Trophoblast cell (in vitro differentiated cells and primary cell): ENCODE measurements at regions not wholly inside any gene's neighbourhood (a gene's known extent, or its start where the extent isn't known, plus 50 kb on each side); places are given as distances from the start of the nearest gene placed in this dataset.

ENCODE experiments used
- DNase-seq, 2 donors: peaks; one replicate each; pipeline ENCODE4 v3.0.0-alpha.2; 2016
- H2AFZ ChIP-seq: 2 replicates; pipeline ENCODE4 v1.6.1; 2013; ENCODE audit warnings: low read length, moderate library complexity, mild to moderate bottlenecking; ENCODE audit not compliant: insufficient read depth, poor library complexity
- H2AK5ac ChIP-seq: 2 replicates; pipeline ENCODE4 v1.6.1; 2013; ENCODE audit warnings: mild to moderate bottlenecking, low read length
- H2BK120ac ChIP-seq: 2 replicates; pipeline ENCODE4 v1.6.1; 2013; ENCODE audit warnings: low read length, mild to moderate bottlenecking, moderate library complexity; ENCODE audit not compliant: insufficient read depth, poor library complexity
- H2BK12ac ChIP-seq: 2 replicates; pipeline ENCODE4 v1.6.1; 2013; ENCODE audit warnings: mild to moderate bottlenecking, low read length, moderate library complexity
- H2BK5ac ChIP-seq: 2 replicates; pipeline ENCODE4 v1.6.1; 2013; ENCODE audit warnings: low read length, low read depth, moderate library complexity, mild to moderate bottlenecking; ENCODE audit not compliant: poor library complexity
- H3K14ac ChIP-seq: 2 replicates; pipeline ENCODE4 v1.6.1; 2013; ENCODE audit warnings: mild to moderate bottlenecking, low read length
- H3K18ac ChIP-seq: 2 replicates; pipeline ENCODE4 v1.6.1; 2013; ENCODE audit warnings: mild to moderate bottlenecking, low read length
- H3K23ac ChIP-seq: 2 replicates; pipeline ENCODE4 v1.6.1; 2013; ENCODE audit warnings: low read length
- H3K27ac ChIP-seq: 2 replicates; pipeline ENCODE4 v1.5.1; 2013; ENCODE audit warnings: low read depth, mild to moderate bottlenecking, inconsistent platforms, low read length, moderate library complexity
- H3K27me3 ChIP-seq: 2 replicates; pipeline ENCODE4 v1.6.1; 2013; ENCODE audit warnings: inconsistent platforms, mild to moderate bottlenecking, low read length, moderate library complexity; ENCODE audit not compliant: insufficient read depth
- H3K36me3 ChIP-seq, 2 experiments: 1 replicate in 1 of 2; 2 replicates in 1 of 2; pipeline ENCODE4 v1.6.1; 2013; ENCODE audit warnings: low read length in 2 of 2, mild to moderate bottlenecking in 2 of 2, moderate library complexity in 1 of 2; ENCODE audit not compliant: insufficient read depth in 2 of 2, control insufficient read depth in 1 of 2
- H3K4ac ChIP-seq: 2 replicates; pipeline ENCODE4 v1.6.1; 2013; ENCODE audit warnings: low read depth, mild to moderate bottlenecking, low read length, moderate library complexity
- H3K4me1 ChIP-seq, 2 experiments: 1 replicate in 1 of 2; 2 replicates in 1 of 2; pipeline ENCODE4 v1.6.1; 2013; ENCODE audit warnings: low read length in 2 of 2, mild to moderate bottlenecking in 2 of 2, moderate library complexity in 1 of 2; ENCODE audit not compliant: insufficient read depth in 2 of 2, control insufficient read depth in 1 of 2
- H3K4me2 ChIP-seq: 2 replicates; pipeline ENCODE4 v1.6.1; 2013; ENCODE audit warnings: inconsistent platforms, mild to moderate bottlenecking, low read length, moderate library complexity
- H3K4me3 ChIP-seq: 2 replicates; pipeline ENCODE4 v1.5.1; 2013; ENCODE audit warnings: mild to moderate bottlenecking, low read depth, low read length, inconsistent platforms
- H3K79me1 ChIP-seq: one replicate; pipeline ENCODE4 v1.6.1; 2013; ENCODE audit warnings: low read length
- H3K79me2 ChIP-seq: 2 replicates; pipeline ENCODE4 v1.6.1; 2013; ENCODE audit warnings: low read length, mild to moderate bottlenecking; ENCODE audit not compliant: control insufficient read depth, insufficient read depth, poor library complexity
- H3K9ac ChIP-seq: 2 replicates; pipeline ENCODE4 v1.6.1; 2013; ENCODE audit warnings: mild to moderate bottlenecking, low read length
- H3K9me3 ChIP-seq: 2 replicates; pipeline ENCODE4 v1.6.1; 2013; ENCODE audit warnings: low read depth, mild to moderate bottlenecking, control low read depth, inconsistent platforms, low read length; ENCODE audit not compliant: insufficient read depth
- H4K12ac ChIP-seq: 2 replicates; pipeline ENCODE4 v1.6.1; 2013; ENCODE audit warnings: low read depth, mild to moderate bottlenecking, low read length, moderate library complexity
- H4K8ac ChIP-seq: 2 replicates; pipeline ENCODE4 v1.6.1; 2013; ENCODE audit warnings: low read depth, mild to moderate bottlenecking, low read length, moderate library complexity
- H4K91ac ChIP-seq: one replicate; pipeline ENCODE4 v1.6.1; 2013; ENCODE audit warnings: low read depth, mild to moderate bottlenecking, low read length, moderate library complexity
- WGBS: extraction: QIAGEN DNeasy Blood & Tissue Kit; methylation state at CpG from one replicate; pipeline ENCODE4 v1.1.7; 2013; ENCODE audit warnings: missing lambda C conversion rate; ENCODE audit not compliant: insufficient read length, insufficient coverage; ENCODE audit errors: extremely low coverage; 5-methylcytosine and 5-hydroxymethylcytosine counted together

DNA sequence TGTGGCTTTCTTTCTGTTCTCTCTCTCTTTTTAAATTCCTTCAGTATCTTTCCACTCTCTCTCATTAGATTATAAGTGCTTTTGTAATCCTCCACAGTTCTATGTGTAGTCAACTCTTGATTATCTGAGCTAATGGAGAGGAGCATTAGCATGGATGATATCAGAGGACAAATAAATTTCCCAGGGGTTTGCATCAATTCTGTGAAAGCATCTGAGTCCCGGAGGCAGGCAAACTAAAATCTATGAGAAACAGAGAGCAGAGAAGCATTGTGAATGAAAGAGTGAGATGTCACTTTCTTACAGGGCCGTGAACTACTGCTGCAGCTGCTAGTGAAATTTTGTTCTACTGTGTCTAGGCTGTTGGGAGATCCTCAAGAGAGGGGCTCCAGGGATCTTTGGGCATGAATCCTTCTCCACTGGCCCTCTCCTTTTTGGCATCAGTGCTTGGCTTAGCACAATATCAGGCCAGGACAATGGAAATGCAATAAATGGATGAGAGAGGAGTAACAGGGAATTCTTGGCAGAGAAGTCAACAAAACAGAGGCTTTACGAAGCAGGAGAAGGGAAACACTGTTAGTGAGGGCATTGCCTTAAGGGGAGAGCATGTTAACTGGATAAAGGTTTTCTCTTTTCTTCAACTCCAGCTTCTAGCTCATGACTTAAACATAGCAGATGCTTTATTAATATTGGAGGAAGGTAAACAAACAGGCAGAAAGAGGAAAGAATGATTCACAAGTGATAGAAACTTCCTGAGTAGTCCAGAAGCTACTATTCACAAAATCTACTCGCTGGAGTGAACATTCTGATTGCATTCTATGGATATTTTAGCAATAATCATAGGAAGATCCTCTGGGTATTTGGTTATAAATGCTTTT lies 847.0 kb upstream of the MAP3K7 start:
- no peak overlapping the region for H3K9ac ChIP-seq
- no peak overlapping the region for H3K23ac ChIP-seq
- H3K18ac ChIP-seq: no peak overlapping the region
- no peaks in the 10 kb centered on the region for H3K36me3 ChIP-seq
- H2AK5ac ChIP-seq: no peak overlapping the region
- H3K4me1 ChIP-seq: no peaks in the 10 kb centered on the region
- H3K14ac ChIP-seq: no peak overlapping the region
- H2BK5ac ChIP-seq: no peak overlapping the region
- no peak overlapping the region for H2BK12ac ChIP-seq
- WGBS: no CpG with 5 or more reads among the region's 4 CpGs
- no peaks in the 10 kb centered on the region for H3K9me3 ChIP-seq
- no peak overlapping the region for H3K4me2 ChIP-seq
- H4K91ac ChIP-seq: no peak overlapping the region
- H3K79me2 ChIP-seq: no peaks in the 10 kb centered on the region
- no peak overlapping the region for H4K8ac ChIP-seq
- H2AFZ ChIP-seq: no peak overlapping the region
- no peak overlapping the region for H4K12ac ChIP-seq
- no peak overlapping the region for H2BK120ac ChIP-seq
- no peak overlapping the region for H3K4ac ChIP-seq
- H3K79me1 ChIP-seq: no peaks in the 10 kb centered on the region
- H3K4me3 ChIP-seq: no peak overlapping the region
- H3K27me3 ChIP-seq: no peaks in the 10 kb centered on the region
- H3K27ac ChIP-seq: no peak overlapping the region
- DNase-seq: no peak

DNA sequence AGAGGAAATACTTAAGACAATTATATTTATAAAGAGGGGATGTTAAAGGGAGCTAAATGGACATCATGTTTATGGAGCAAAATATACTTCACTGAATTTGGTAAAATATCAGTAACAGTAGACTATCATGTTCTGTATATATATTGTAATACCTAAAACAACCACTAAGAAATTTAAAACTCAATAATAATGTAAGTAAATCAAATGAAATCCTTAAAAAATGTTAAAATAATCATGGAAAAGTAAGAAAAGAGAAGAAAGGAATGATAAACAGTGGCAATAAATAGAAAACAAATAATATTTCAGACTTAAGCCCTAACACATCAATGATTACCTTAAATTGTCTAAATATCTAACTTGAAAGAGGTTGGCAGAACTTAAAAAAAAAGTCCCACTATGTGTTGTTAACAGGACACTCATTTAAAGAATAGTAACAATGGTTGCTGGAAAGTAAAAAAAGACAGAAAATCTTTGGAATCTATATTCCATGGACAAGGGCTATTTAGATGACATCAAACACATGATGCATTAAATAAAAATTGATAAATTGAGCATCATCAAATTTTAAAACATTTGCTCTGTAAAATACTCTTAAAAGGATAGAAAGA lies 842.2 kb upstream of the MAP3K7 start:
- H2AFZ ChIP-seq: no peak overlapping the region
- H3K79me2 ChIP-seq: no peaks in the 10 kb centered on the region
- H3K9ac ChIP-seq: no peak overlapping the region
- no peaks in the 10 kb centered on the region for H3K27me3 ChIP-seq
- H3K18ac ChIP-seq: no peak overlapping the region
- no peaks in the 10 kb centered on the region for H3K4me1 ChIP-seq
- no peaks in the 10 kb centered on the region for H3K36me3 ChIP-seq
- no peak overlapping the region for H2BK120ac ChIP-seq
- H4K91ac ChIP-seq: no peak overlapping the region
- no peak overlapping the region for H2AK5ac ChIP-seq
- no peak for DNase-seq
- no peak overlapping the region for H2BK5ac ChIP-seq
- H3K23ac ChIP-seq: no peak overlapping the region
- H3K27ac ChIP-seq: no peak overlapping the region
- H3K9me3 ChIP-seq: no peaks in the 10 kb centered on the region
- no peak overlapping the region for H3K4me2 ChIP-seq
- no peak overlapping the region for H3K4ac ChIP-seq
- no peak overlapping the region for H3K14ac ChIP-seq
- no peaks in the 10 kb centered on the region for H3K79me1 ChIP-seq
- no peak overlapping the region for H4K8ac ChIP-seq
- H3K4me3 ChIP-seq: no peak overlapping the region
- no peak overlapping the region for H2BK12ac ChIP-seq
- H4K12ac ChIP-seq: no peak overlapping the region

DNA sequence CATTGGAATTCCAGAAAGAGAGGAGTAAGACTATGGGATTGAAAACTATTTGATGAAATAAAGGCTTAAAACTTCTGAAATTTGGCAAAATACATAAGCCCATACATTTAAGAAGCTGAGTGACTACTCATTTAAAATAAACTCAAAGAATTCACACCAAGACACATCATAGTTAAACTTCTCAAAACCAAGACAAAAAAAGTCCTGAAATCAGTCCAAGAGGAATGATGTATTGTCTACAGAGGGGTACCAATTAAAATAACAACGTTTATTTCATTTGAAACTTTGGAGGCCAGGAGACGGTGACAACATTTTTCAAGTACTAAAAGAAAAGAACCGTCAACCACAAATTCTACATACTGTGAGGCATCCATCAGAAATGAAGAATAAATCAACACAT lies 841.4 kb upstream of the MAP3K7 start:
- H2BK12ac ChIP-seq: no peak overlapping the region
- H3K79me1 ChIP-seq: no peaks in the 10 kb centered on the region
- no peak overlapping the region for H4K12ac ChIP-seq
- H4K91ac ChIP-seq: no peak overlapping the region
- DNase-seq: no peak
- H3K9ac ChIP-seq: no peak overlapping the region
- H2AK5ac ChIP-seq: no peak overlapping the region
- H4K8ac ChIP-seq: no peak overlapping the region
- H2AFZ ChIP-seq: no peak overlapping the region
- no peak overlapping the region for H3K4ac ChIP-seq
- no peaks in the 10 kb centered on the region for H3K9me3 ChIP-seq
- H3K79me2 ChIP-seq: no peaks in the 10 kb centered on the region
- no peak overlapping the region for H3K4me3 ChIP-seq
- no peaks in the 10 kb centered on the region for H3K4me1 ChIP-seq
- no peak overlapping the region for H3K14ac ChIP-seq
- no peaks in the 10 kb centered on the region for H3K36me3 ChIP-seq
- no peak overlapping the region for H2BK5ac ChIP-seq
- H2BK120ac ChIP-seq: no peak overlapping the region
- no CpG with 5 or more reads among the region's 3 CpGs for WGBS
- no peak overlapping the region for H3K27ac ChIP-seq
- H3K27me3 ChIP-seq: no peaks in the 10 kb centered on the region
- no peak overlapping the region for H3K4me2 ChIP-seq
- H3K18ac ChIP-seq: no peak overlapping the region
- no peak overlapping the region for H3K23ac ChIP-seq

DNA sequence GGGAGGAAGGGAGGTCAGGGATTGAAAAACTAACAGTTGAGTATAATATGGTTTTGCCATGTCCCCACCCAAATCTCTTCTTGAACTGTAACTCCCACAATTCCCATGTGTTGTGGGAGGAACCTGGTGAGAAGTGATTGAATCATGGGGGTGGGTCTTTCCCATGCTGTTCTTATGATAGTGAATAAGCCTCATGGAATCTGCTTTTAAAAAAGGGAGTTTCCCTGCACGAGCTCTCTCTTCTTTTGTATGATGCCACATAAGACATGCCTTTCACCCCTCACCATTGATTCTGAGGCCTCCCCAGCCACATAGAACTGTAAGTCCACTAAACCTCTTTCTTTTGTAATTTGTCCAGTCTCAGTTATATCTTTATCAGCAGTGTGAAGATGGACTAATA lies 833.4 kb upstream of the MAP3K7 start:
- no CpG with 5 or more reads among the region's 1 CpG for WGBS
- H4K8ac ChIP-seq: no peak overlapping the region
- no peak overlapping the region for H3K9ac ChIP-seq
- H2BK5ac ChIP-seq: no peak overlapping the region
- H3K4ac ChIP-seq: no peak overlapping the region
- H3K18ac ChIP-seq: no peak overlapping the region
- no peaks in the 10 kb centered on the region for H3K36me3 ChIP-seq
- no peak overlapping the region for H2BK120ac ChIP-seq
- no peaks in the 10 kb centered on the region for H3K4me1 ChIP-seq
- no peaks in the 10 kb centered on the region for H3K79me2 ChIP-seq
- no peak overlapping the region for H4K91ac ChIP-seq
- no peak overlapping the region for H4K12ac ChIP-seq
- no peak for DNase-seq
- H3K23ac ChIP-seq: no peak overlapping the region
- no peak overlapping the region for H2BK12ac ChIP-seq
- no peaks in the 10 kb centered on the region for H3K27me3 ChIP-seq
- H3K79me1 ChIP-seq: no peaks in the 10 kb centered on the region
- H3K9me3 ChIP-seq: no peaks in the 10 kb centered on the region
- H2AK5ac ChIP-seq: no peak overlapping the region
- H2AFZ ChIP-seq: no peak overlapping the region
- H3K4me2 ChIP-seq: no peak overlapping the region
- H3K27ac ChIP-seq: no peak overlapping the region
- no peak overlapping the region for H3K4me3 ChIP-seq
- H3K14ac ChIP-seq: no peak overlapping the region
